Esophagus squamous epithelium (tissue), 4 donors: ENCODE measurements at regions not wholly inside any gene's neighbourhood (a gene's known extent, or its start where the extent isn't known, plus 50 kb on each side); places are given as distances from the start of the nearest gene placed in this dataset.

Experiments
- CTCF ChIP-seq, 6 experiments: fragments of 450-650 bp in 4 of 6; fragments of 200-600 bp in 2 of 6; sonication (generic) in 2 of 6; IDR thresholded peaks; one replicate each; pipeline ENCODE4 v1.5.1; 2016 to 2019; ENCODE audit warnings: antibody characterized with exemption in 6 of 6, mild to moderate bottlenecking in 4 of 6, moderate library complexity in 4 of 6
- POLR2A ChIP-seq, 4 donors: fragments of 450-650 bp; IDR thresholded peaks; one replicate each; pipeline ENCODE4 v1.6.1; 2017; ENCODE audit warnings: antibody characterized with exemption in 4 of 4, mild to moderate bottlenecking in 4 of 4, moderate library complexity in 3 of 4

DNA sequence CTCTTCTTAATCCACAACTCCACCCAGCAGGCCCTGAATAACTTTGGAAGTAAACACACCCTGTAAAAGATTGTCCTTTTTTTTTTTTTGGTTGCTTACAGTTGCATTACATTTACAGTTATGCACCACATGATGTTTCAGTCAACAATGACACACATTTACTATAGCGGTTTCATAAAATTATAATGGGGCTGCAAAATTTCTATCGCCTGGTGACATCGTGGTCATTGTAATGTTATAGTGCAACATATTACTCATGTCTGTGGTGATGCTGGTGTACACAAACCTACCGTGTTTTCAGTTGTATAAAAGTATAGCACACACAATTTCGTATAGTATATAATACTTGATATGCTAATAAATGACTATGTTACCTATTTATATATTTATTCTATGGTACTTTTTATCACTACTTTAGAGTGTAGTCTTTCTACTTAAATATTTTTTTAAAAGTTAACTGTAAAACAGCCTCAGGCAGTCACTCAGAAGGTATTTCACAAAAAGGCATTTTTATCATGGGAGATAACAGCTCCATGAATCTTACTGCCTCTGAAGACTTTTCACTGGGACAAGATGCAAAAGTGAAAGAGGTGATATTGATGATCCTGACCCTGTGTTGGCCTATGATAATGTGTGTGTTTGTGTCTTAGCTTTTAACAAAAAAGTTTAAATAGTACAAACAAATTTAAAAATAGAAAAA is 695.4 kb upstream of the CDH18 start:
- TF ChIP-seq CTCF (IDR thresholded peaks at IDR 0.05) (no peak), POLR2A (IDR thresholded peaks at IDR 0.05) (no peak)
